ENCODE measurements at regions not wholly inside any gene's neighbourhood (a gene's known extent, or its start where the extent isn't known, plus 50 kb on each side); places are given as distances from the start of the nearest gene placed in this dataset.

- DNase-seq (ENCODE audit: low read depth): no peak
These were observed 54.4 kb downstream of the ZNF503 start for GRCh38 chr10:75347186-75347585.

DNA sequence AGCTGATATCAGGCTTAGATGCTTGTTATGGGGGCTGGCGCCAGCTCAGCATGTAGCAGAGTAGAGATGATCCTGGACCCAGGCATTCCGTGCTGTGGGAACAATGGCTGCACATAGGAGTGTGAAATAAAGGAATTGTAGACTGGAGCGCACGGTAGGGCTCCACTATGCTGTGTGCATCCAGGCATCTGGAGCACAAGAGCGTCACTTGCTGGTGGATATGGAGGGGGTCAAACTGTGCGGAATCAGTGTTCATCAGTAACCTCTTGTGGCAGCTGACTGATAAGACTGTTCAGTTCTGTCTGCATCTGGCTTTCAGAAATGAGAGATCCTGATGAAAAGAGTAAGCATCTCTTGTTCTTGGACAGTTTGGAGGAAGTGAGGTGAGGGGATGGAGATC, 55.8 kb downstream of the ZNF503 start:
- no peak for DNase-seq (ENCODE audit: low read depth)

DNA sequence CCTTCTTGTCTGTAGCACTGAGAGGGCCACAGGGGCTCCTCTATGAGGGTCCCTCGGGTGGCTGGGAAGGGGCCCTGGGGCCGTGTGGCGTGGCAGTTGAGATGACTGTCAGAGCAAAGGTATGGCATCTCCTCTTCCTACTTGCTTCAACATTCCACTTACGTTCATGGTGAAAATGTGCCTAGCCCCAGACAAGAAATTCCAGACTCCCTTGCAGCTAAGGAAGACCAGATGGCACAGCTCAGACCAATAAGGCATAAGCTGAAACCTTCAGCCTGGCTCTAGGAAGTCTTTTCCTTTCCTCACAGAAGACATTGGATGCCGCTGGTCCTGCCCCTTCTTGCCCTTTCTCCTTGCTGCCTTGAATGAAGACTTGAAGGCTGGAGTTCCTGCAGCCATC, 57.4 kb downstream of the ZNF503 start:
- DNase-seq (ENCODE audit: low read depth): no peak

DNA sequence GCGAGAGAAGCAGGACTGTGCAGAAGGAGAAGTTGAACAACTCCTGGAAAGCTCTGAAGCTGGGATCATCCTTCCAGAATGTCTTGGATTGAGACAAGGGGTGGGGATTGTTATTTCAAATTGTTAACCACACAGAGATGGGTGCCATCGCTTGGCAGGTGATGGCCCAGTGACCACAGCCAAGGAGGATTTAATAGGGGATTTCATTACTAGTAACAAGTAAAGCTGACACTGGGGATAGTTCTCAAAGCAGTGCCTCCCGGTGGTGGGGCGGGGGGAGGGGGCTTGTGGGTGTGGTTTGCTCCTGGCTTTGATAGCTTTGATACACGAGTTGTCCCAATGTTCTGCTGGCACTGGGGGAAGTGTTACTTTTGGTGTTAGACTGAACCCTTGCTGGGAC, 59.2 kb downstream of the ZNF503 start:
- no peak for DNase-seq (ENCODE audit: low read depth)

GRCh38 chr10:75335983-75336382, 65.6 kb downstream of the ZNF503 start:
- no peak for DNase-seq (ENCODE audit: low read depth)

DNA sequence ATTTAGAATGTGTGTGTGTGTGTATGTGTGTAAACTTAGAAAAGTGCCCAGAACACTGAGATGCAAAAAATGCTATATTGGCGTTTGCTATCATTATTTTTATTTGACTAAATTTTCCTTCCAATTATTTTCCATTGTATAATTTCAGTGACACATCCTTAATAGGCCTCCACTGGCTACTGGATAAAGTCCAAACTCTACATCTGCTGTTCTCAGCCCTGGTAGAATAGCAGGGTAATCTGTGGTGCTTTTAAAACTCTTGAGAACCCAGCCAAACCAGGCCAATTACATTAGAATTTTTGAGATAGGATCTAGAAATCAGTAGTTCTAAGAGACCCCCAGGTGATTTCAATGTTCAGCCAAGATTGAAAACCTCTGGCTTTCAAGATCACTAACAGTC, 66.4 kb downstream of the ZNF503 start:
- DNase-seq (ENCODE audit: low read depth): no peak

GRCh38 chr10:75334720-75335119, 66.8 kb downstream of the ZNF503 start:
- DNase-seq (ENCODE audit: low read depth): peak; percentile 28

- no peak for DNase-seq (ENCODE audit: low read depth)
These were observed 69.5 kb downstream of the ZNF503 start for GRCh38 chr10:75332081-75332480.

GRCh38 chr10:75331081-75331480, 70.5 kb downstream of the ZNF503 start:
- DNase-seq (ENCODE audit: low read depth): no peak

DNA sequence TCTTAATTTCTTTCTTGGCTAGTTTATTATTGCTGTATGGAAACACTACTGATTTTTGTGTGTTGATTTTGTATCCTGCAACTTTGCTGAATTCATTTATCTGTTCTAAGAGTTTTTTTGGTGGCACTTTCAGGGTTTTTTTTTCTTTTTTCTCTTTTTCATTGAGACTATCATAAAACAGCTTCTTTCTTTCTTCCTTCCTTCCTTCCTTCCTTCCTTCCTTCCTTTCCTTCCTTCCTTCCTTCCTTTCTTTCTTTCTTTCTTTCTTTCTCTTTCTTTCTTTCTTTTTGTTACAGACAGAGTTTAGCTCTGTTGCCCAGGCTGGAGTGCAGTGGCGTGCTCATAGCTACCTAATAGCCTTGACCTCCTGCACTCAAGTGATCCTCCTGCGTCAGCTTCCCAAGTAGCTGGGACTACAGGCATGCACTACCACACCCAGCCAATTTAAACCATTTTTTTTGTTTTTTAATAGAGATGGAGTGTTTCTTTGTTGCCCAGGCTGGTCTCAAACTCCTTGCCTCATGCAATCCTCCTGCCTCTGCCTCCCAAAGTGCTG, 72.3 kb downstream of the ZNF503 start:
- DNase-seq (ENCODE audit: low read depth): no peak

DNA sequence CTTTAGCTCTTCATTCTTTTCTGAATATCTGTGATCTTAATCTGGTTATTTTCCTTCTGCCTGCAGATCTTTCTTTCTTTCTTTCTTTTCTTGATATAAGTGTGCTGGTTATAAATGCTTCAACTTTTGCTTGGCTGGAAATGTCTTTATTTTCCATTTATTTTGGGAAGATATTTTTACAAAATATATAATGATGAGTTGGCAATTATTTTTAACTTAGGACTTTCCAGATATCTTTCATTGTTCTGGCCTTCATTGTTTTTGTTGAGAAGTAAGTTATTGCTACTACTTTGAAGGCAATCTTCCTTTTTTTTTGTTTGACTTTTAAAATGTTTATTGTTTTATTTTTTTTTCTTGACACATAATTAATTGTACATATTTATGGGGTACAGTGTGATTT, 75.3 kb downstream of the ZNF503 start:
- DNase-seq (ENCODE audit: low read depth): no peak

- DNase-seq (ENCODE audit: low read depth): no peak
These were observed 82.3 kb downstream of the ZNF503 start for GRCh38 chr10:75319274-75319673.

GRCh38 chr10:75314570-75314969, 78.8 kb upstream of the COMTD1 start:
- no peak for DNase-seq (ENCODE audit: low read depth)

- no peak for DNase-seq (ENCODE audit: low read depth)
These were observed 76.7 kb upstream of the COMTD1 start for GRCh38 chr10:75312440-75312839.

DNA sequence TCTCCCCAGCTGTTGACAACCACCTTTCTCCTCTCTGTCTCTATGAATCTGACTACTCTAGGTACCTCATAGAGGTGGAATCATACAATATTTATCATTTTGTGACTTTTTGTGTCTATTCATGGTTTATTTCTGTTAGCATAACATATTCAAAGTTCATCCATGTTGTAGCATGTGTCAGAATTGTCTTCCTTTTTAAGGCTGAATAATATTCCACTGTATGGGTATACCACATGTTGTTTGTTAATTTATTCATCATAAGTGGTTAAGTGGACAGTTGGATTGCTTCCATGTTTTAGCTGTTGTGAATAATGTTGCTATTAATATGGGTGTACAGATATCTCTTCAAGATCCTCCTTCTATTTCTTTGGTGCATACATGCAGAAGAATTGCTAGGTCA, 69.9 kb upstream of the COMTD1 start:
- DNase-seq (ENCODE audit: low read depth): no peak

GRCh38 chr10:75304741-75305390, 69.1 kb upstream of the COMTD1 start:
- no peak for DNase-seq (ENCODE audit: low read depth)

- no peak for DNase-seq (ENCODE audit: low read depth)
These were observed 68.6 kb upstream of the COMTD1 start for GRCh38 chr10:75304313-75304712.

- no peak for DNase-seq (ENCODE audit: low read depth)
These were observed 67.5 kb upstream of the COMTD1 start for GRCh38 chr10:75303045-75303777.

DNA sequence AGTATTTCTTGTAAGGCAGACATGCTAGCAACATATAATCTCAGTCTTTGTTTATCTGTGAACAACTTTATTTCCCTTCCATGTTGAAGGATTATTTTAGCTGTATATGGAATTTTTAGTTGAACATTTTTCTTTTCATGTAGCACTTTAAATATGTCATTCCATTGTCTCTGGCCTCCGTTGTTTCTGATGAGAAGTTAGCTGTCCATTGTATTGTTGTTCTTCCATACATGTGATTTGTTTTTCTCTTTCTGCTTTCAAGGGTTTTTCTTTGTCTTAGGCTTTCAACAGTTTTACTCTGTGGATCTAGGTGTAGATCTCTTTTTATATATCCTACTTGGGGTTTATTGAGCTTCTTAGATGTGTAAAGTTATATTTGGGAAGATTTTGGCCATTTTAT, 66.3 kb upstream of the COMTD1 start:
- no peak for DNase-seq (ENCODE audit: low read depth)

GRCh38 chr10:75297021-75297599, 61.4 kb upstream of the COMTD1 start:
- no peak for DNase-seq (ENCODE audit: low read depth)

DNA sequence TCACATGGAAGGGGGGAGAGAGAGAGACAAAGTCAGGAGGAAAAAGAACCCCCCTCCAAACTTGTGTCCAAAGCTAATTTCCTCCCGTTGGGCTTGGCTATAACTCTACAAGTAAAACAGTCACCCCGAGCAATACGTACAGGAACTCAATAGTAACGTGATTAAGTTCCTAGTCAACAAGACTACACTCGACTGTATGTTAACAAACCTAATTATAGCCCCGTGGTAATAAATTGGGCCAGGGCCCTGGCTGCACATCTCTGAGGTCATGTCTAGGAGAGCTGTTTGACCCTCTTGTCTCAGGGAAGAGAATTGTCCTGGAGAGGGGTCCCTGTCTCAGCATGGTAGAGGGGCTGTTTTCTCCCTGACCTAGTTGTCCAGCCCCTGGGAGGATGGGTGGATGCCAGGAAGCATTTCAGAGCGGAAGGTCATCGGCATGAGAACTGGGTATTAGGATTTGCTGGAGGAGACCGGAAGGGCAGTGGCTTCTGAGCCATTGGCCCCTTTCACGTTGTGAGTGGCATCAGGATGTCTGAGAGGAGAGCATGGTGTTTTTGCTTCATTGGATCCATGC, 60.2 kb upstream of the COMTD1 start:
- no peak for DNase-seq (ENCODE audit: low read depth)

- peak; percentile 82 for DNase-seq (ENCODE audit: low read depth)
These were observed 59.3 kb upstream of the COMTD1 start for GRCh38 chr10:75294866-75295701.

Measured in stromal cell of bone marrow (primary cell).